GM19099 (cell line): ENCODE measurements at regions not wholly inside any gene's neighbourhood (a gene's known extent, or its start where the extent isn't known, plus 50 kb on each side); places are given as distances from the start of the nearest gene placed in this dataset.

Experiments used
- POLR2A ChIP-seq: IDR thresholded peaks from 3 replicates; pipeline ENCODE4 v1.6.1; 2011; ENCODE audit warnings: low read depth; ENCODE audit not compliant: insufficient read length; ENCODE audit errors: extremely low read depth

DNA sequence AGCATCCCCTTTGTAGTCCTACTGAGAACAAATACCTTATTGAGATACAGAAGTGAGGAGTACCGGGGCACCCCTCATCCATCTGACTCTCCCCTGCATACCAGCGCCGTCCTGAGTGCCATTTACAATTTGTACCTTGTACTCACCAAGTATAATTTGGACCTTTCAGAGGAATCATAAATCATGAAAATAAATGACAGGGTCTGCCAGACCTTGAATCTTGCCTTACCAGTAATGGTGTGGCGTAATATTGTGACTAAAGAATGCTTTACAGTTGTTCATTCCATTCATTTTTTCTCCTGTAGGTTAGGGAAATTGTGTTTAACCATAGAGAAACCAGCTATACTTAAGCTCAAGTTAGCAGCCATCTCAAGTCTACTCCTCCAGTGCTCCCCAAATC, 243.7 kb upstream of the RGS6 start:
- no peak for TF ChIP-seq POLR2A

DNA sequence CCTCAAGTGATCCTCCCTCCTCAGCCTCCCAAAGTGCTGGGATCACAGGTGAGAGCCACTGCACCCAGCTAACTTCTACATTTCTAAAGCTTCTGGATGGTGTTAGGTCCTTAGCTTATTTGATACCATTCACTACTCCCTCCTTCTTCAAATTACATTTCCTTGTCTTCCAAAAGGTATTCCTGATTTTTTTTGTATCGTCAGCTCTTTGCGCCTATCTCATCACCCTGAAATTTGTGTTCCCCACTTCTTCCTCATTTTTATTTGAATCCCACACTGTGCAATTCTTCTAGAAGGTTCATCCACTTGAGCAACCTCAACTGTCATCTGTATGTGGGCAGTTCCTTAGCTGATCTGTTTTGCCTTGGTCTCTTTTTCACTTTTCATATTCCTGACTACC, 241.8 kb upstream of the RGS6 start:
- TF ChIP-seq POLR2A, result no peak

DNA sequence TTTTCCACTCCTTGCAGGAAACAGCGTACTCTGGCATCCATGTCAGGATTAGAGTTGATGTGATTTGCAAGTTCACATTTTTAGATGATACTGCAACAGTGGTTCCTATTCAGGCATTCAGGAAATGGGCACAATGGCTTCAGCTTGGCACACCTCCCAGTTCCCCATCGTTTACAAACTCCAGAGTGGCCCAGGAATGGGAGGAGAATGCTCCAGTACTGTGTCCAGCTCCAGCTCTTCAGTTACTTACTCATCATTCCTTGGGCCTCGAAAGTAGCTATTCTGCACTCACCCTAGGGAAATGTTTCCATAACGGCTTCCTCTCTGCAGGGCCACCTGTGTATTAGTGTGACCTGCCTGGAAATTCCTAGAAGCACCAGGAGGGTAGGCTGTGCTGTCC, 239.7 kb upstream of the RGS6 start:
- TF ChIP-seq POLR2A, result no peak

DNA sequence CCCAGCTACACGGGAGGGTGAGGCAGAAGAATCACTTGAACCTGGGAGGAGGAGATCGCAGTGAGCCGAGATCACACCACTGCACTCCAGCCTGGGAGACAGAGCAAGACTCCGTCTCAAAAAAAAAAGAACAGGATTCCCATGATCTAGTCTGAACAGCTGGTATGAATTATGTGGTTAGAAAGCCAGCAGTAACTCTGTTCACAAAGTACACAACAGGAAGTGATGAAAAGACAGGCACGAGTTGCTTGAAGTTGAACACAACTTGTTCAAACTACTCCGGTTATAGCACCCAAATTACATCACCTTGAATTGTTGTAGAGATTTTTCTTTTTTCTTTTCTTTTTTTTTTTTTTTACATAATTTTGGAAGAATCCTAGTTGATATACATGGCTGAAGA, 238.8 kb upstream of the RGS6 start:
- no peak for TF ChIP-seq POLR2A

DNA sequence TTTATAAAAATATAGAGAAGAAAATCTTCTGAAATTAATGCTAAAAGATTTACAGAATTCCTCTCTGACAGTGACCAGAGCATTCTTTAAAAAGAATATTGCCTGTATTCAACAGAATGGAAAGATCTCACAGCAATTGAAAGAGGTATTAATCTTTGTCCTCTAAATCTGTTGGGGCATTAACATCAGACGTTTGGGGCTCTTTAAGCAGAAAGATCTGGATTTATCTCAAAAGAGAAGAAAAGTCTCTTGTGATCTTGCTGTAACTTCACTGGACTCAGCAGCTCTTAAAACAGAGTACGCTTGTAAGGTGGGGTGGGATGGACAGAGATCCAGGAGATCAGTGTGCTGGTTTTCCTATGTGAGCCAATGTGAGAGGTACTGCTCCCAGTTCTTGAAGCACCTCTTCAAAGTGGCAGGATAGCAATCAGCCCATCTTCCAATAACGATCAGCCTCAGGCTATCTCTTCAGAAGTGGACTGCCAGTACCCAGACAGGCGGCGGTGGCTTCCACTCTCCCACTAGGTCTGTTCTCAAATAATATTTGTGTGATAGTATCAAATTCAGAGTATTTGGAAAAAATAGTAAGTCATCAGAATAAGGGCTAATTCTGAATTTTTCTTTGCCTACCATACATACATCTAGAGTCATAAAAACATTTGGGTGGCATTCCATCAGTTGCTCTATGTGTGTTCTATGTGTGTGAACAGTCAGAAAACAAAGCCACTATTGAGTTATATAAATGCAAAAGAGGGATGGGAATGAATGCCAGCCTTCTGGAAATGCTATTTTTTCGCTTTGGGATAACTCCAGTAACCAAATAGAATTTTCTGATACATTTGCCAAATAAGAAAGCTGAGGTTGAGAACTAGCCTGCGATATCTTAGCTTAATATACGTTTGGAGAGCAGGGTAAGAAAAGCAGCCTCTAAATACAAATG, 237.4 kb upstream of the RGS6 start:
- no peak for TF ChIP-seq POLR2A

DNA sequence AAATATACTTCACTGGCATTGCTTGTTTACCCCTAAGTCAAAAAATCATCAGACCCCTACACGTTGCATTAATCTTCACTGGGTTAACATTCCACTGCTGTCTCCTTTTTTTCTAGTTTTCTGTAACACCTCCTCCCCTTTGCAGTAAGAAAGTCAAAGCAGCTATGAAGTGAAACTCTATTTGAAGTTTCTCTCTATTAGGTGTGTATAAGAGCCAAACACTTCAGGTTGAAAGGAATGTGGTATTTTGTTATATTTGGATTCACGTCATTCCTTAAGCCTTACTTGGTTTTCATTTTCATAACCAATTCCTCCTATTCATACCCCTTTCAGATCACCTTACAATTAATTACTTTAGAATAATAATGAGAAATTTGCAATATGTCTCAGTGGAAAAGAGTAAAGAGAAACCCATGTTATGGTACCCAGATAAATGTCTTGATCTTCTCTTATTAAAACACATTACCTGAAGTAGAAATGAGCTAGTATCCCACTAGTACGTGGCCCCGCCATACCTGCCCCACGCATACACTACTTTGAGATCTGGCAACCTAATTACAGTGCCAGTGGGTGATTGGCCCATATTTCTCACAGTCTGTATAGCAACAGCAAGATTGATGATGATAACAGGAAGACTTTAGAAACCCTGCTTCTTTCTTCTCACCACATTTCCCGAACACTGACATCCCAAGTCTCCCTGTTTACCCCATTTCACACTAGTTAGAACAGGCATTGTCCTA, 236.4 kb upstream of the RGS6 start:
- no peak for TF ChIP-seq POLR2A

DNA sequence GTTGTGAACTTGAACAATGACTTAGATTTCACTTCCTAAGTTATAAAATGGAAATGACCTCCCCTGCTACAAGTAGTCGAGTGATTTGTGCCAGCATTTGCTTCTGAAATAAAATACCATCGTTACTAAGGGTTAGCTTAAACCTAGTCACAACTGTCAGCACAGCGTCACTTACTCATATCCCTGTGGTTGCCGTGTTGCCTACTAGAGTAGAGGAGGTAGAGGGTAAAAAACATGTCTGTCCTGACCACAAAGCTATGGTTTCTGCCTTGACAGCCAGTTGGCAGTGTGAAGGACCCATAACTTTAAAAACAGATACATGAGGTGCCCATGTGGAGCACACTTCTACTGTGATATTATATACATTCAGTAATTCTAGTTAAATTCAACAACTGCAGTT, 234.2 kb upstream of the RGS6 start:
- TF ChIP-seq POLR2A, result no peak

DNA sequence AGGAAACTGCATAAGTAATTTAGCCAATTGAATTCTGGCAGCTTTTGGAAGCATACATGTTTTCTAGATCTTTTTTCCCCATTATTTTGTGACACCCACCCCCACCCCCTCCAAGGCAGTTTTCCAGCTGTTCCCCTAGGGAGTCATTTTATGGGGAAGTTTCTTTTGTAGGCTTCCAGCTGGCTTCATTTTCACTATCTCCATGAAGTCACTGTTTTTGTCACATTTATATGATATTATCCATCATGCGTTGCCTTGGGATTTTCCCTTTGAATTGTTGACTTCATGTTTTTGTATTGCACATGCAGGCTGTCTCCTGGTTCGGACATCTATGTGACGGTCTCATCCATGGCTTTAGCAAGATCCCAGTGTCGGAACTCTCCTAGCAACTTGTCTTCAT, 233.6 kb upstream of the RGS6 start:
- no peak for TF ChIP-seq POLR2A

DNA sequence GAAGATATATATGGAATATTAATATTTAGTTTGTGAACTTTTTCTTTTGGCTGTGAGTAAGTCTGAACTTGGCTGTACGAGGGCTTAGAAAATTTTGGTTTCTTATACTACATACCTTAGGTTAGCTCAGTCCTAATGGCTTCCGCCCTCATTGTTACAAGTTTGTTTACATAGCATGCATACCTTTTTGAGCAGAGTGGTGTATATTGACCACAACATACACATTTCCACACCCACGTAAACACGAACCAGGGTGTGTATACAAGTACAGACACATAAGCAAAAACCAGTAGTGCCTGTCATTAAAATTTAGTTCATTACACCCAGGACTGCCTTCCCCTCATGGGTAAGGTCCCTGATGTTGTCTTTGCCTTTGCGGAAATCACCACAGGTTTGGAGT, 230.2 kb upstream of the RGS6 start:
- TF ChIP-seq POLR2A, result no peak

DNA sequence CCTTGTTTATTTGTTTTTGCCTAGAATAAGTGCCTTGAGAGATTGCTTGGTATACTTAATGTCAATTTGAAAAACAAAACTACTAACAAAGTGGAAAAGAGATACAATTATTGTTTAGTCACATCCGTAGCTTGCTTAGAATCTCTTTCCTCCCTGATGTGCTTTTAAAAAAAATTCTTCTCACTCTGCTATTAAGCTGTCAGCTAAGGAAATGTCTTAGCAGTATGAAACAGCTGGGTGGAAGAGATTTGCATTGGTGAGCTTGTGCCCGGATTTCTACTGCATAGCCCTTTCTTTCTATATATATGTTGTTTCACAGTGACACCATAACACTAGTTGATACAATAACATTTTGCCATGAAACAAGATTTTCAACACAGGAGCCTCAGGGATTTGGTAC, 229.4 kb upstream of the RGS6 start:
- TF ChIP-seq POLR2A, result no peak

DNA sequence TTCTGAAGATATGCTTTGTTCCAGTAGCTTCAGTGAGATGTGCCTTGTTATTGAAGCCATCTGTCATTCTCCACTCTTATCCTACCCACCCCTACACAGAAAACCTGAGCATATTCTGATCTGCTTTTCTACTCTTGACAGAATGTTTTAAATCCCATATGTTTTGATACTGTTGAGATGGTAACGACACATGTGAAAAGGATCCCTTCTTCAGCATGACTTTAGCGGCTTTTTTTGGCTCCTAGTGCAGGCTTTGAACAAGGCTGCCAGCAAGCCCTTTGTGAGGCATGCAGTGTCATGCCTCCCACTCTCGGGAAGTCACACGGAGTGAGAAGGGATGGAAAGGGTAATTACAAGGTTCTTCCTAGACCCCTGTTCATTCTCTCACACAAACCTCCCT, 228.8 kb upstream of the RGS6 start:
- TF ChIP-seq POLR2A, result no peak

DNA sequence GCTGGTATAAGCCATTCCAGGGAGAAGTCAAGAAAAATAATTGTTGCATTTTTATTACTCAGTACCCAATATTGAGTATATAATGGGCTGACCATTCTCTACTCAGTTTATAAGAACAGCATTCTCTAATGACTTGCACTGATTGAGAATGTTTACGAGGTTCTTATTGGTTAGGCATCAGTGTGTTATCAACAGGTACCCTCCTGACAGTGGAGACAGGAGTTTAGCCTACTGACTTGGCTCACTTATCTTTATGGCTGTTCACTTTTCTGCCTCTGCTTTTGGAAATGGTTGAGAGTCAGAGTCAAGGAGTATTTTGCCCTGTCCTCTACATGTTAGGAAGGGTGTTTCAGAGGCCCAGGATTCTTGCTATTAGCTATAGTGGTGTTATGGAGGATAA, 228.0 kb upstream of the RGS6 start:
- TF ChIP-seq POLR2A, result no peak

DNA sequence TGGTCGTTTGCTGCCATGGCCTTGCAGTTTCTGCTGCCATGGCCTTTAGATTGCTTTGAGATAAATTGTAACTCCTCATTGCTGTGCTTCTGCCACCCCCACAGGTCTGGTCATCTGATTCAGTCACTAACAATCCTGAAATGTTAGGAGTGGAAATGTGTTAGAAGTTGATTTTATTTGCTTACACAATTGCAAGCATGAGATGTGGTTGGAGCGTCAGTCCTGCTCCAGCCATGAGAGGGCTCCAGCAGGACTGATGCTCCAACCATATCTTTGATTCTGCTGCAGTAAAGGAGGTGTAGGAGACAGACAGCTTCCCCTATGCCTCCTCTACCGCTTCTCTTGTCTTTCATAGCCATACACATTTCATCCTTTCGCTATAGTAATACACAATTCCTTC, 226.8 kb upstream of the RGS6 start:
- no peak for TF ChIP-seq POLR2A

DNA sequence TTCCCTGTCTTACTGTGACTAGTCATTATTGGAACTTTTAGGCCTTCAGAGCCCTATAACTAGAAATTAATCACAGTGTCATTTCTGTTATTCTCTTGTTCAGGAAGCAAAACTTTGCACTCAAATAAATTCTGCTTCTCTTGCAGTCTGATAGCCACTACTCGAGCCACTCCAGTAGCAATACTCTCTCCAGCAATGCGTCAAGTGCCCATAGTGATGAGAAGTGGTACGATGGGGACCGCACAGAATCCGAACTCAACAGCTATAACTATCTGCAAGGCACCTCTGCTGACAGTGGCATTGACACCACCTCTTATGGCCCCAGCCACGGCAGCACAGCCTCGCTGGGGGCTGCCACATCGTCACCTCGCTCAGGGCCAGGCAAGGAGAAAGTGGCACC, 223.2 kb upstream of the RGS6 start:
- TF ChIP-seq POLR2A, result no peak

DNA sequence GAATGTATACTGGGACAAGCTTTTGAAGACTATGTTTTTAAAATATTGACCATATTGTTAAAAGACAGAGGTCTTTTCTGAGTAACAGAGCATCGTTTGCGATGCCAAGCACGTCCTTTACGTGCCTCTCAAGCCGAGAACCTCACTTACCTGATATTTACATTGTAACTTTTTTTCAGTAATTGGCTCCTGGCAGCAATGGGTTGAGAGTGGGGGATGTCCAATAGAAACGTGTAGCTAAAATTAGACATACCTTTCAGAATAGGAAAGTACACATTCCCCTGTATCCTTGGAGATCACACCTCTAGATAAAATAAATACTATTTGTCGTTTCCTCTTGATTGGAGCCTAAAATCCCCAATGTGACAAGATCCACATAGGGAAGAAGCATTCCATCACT, 222.2 kb upstream of the RGS6 start:
- no peak for TF ChIP-seq POLR2A

DNA sequence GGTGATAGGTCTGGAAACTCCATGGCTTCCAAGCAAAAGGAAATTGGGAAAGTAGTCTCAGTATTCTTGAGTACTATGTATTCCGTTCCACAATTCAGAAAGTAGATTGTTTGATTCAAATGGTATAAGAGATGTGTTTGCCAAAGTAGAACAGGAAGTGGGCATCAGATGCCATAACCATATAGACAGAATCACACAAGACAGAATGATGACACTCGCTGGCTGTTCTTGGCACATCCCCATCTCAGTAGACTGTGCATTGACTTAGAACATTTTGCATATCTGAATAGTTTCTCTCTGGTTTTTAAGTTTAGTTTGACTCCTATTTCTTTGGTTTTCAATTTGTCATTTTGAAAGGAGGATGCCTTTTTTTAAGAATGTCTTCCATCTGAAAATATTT, 221.1 kb upstream of the RGS6 start:
- TF ChIP-seq POLR2A, result no peak
